Keratinocyte (primary cell): ENCODE measurements at regions not wholly inside any gene's neighbourhood (a gene's known extent, or its start where the extent isn't known, plus 50 kb on each side); places are given as distances from the start of the nearest gene placed in this dataset.

Experiments
- CTCF ChIP-seq, 3 experiments: IDR thresholded peaks in 1 of 3; conservative IDR thresholded peaks in 1 of 3; optimal IDR thresholded peaks in 1 of 3; 2 replicates in 2 of 3; 3 replicates in 1 of 3; pipeline versions ENCODE3 to v1.5.1; 2011; ENCODE audit warnings: low read length in 3 of 3, mild to moderate bottlenecking in 3 of 3, moderate library complexity in 2 of 3, control low read depth in 1 of 3, inconsistent platforms in 1 of 3; ENCODE audit not compliant: insufficient read depth in 2 of 3; ENCODE audit errors: extremely low read depth in 1 of 3
- EZH2 ChIP-seq: IDR thresholded peaks from one replicate; pipeline ENCODE4 v1.6.1; 2012; ENCODE audit warnings: inconsistent platforms, mild to moderate bottlenecking, low read length, moderate library complexity

- TF ChIP-seq EZH2 (no peak), CTCF (optimal IDR thresholded peaks at IDR 0.05 in 1 of 3, IDR thresholded peaks at IDR 0.05 in 1 of 3, conservative IDR thresholded peaks at IDR 0.05 in 1 of 3; ENCODE audit: extremely low read depth in 1 of 3, insufficient read depth in 2 of 3, low read length in 3 of 3) (no peak)
Observed at GRCh38 chr5:61991866-61992265, 314.1 kb upstream of the KIF2A start.
